Lower leg skin (tissue), 3 donors: ENCODE measurements at regions not wholly inside any gene's neighbourhood (a gene's known extent, or its start where the extent isn't known, plus 50 kb on each side); places are given as distances from the start of the nearest gene placed in this dataset.

Experiments used
- CTCF ChIP-seq, 3 donors: fragments of 450-650 bp; IDR thresholded peaks; one replicate each; pipeline ENCODE4 v1.5.1; 2016; ENCODE audit warnings: antibody characterized with exemption in 3 of 3, mild to moderate bottlenecking in 3 of 3, moderate library complexity in 2 of 3
- POLR2A ChIP-seq, 2 donors: fragments of 450-650 bp; IDR thresholded peaks; one replicate each; pipeline ENCODE4 v1.6.1; 2016 to 2017; ENCODE audit warnings: antibody characterized with exemption in 2 of 2, mild to moderate bottlenecking in 1 of 2, moderate library complexity in 1 of 2

GRCh38 chr9:16125629-16126028 is 572.8 kb downstream of the CCDC171 start:
- TF ChIP-seq CTCF (IDR thresholded peaks at IDR 0.05) (no peak), POLR2A (IDR thresholded peaks at IDR 0.05) (no peak)
